Sigmoid colon (tissue), 4 donors: ENCODE measurements at regions not wholly inside any gene's neighbourhood (a gene's known extent, or its start where the extent isn't known, plus 50 kb on each side); places are given as distances from the start of the nearest gene placed in this dataset.

Source experiments
- EP300 ChIP-seq, 4 donors: sonication (generic); formaldehyde crosslinking; IDR thresholded peaks; one replicate each; pipeline ENCODE4 v1.6.1; 2017; ENCODE audit warnings: antibody characterized with exemption in 4 of 4
- POLR2A ChIP-seq, 2 donors: fragments of 450-650 bp; IDR thresholded peaks; one replicate each; pipeline ENCODE4 v1.6.1; 2016; ENCODE audit warnings: antibody characterized with exemption in 2 of 2, mild to moderate bottlenecking in 2 of 2, moderate library complexity in 2 of 2
- POLR2AphosphoS5 ChIP-seq, 4 donors: sonication (generic); formaldehyde crosslinking; IDR thresholded peaks; one replicate each; pipeline ENCODE4 v1.6.1; 2017; ENCODE audit warnings: antibody characterized with exemption in 4 of 4
- TF ChIP-seq, protein P1 (sequence below), 4 experiments: fragments of 450-650 bp in 3 of 4; fragments of 200-600 bp in 1 of 4; IDR thresholded peaks; one replicate each; pipeline ENCODE4 v1.5.1; 2016 to 2019; ENCODE audit warnings: antibody characterized with exemption in 4 of 4, mild to moderate bottlenecking in 3 of 4, moderate library complexity in 2 of 4

DNA sequence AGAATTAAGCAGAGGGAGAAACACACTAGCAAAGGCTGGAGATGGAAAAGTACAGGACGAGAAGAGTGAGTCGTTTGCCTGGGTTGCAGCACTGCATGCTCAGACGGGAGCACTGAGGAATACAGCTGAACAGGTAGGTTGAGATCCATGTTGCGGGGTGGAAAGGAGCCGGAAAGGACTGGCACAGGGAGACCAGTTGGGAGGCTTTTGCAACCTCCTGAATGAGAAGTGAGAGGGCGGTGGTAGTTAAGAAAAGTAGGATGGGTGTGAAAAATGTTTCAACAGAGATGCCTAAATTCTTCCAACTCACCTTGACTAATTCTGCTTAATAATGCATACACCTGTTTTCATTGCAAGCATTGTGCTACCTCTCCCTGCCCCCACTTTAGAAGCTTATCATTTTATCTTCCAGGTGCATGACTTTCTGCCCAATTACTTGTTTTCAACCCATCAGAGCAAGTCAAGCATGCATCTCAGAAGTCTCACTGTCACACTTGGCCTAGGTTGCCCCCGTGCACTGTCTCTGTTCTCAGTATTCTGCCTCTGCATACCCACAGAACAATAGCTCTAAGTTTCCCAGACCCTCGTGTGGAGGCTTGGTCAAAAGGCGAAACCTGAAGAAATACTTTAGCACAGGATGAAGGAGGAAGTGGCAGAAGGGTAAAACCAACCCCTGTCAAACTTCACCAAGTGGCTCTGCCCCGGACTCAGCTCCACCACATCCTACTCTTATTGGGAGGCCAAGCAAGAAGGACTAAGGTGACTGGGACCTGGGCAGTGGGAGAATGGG, 199.3 kb upstream of the BCL6 start:
- TF ChIP-seq, protein P1, sequence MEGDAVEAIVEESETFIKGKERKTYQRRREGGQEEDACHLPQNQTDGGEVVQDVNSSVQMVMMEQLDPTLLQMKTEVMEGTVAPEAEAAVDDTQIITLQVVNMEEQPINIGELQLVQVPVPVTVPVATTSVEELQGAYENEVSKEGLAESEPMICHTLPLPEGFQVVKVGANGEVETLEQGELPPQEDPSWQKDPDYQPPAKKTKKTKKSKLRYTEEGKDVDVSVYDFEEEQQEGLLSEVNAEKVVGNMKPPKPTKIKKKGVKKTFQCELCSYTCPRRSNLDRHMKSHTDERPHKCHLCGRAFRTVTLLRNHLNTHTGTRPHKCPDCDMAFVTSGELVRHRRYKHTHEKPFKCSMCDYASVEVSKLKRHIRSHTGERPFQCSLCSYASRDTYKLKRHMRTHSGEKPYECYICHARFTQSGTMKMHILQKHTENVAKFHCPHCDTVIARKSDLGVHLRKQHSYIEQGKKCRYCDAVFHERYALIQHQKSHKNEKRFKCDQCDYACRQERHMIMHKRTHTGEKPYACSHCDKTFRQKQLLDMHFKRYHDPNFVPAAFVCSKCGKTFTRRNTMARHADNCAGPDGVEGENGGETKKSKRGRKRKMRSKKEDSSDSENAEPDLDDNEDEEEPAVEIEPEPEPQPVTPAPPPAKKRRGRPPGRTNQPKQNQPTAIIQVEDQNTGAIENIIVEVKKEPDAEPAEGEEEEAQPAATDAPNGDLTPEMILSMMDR (IDR thresholded peaks at IDR 0.05), result no peak
- TF ChIP-seq POLR2A (IDR thresholded peaks at IDR 0.05) (no peak), POLR2AphosphoS5 (IDR thresholded peaks at IDR 0.05) (no peak), EP300 (IDR thresholded peaks at IDR 0.05) (no peak)
